SU-DHL-6 (cell line): ENCODE measurements at regions not wholly inside any gene's neighbourhood (a gene's known extent, or its start where the extent isn't known, plus 50 kb on each side); places are given as distances from the start of the nearest gene placed in this dataset.

Source experiments
- H2AFZ ChIP-seq: fragments of 200-600 bp; sonication (generic); 2 replicates; pipeline ENCODE4 v1.6.1; 2014; ENCODE audit warnings: low read depth, mild to moderate bottlenecking, moderate library complexity, mixed read lengths, antibody characterized with exemption, low read length; ENCODE audit not compliant: severe bottlenecking
- H3F3A ChIP-seq: fragments of 200-600 bp; shearing (Covaris generic); 2 replicates; pipeline ENCODE4 v1.6.0; 2016; ENCODE audit warnings: antibody characterized with exemption, mild to moderate bottlenecking; ENCODE audit not compliant: insufficient read depth
- H3K27ac ChIP-seq: fragments of 200-600 bp; sonication (generic); 2 replicates; pipeline ENCODE4 v1.5.1; 2016; ENCODE audit warnings: low read depth, mild to moderate bottlenecking, low read length, moderate library complexity, mixed read lengths
- H3K27me3 ChIP-seq: fragments of 200-600 bp; sonication (generic), shearing (Covaris generic); 2 replicates; pipeline ENCODE4 v1.6.0; 2014; ENCODE audit warnings: mild to moderate bottlenecking, low read length
- H3K36me3 ChIP-seq: fragments of 200-600 bp; sonication (generic); 2 replicates; pipeline ENCODE4 v1.6.1; 2014; ENCODE audit warnings: mild to moderate bottlenecking, low read length, mixed read lengths
- H3K4me2 ChIP-seq: fragments of 300-600, 200-600 bp; shearing (Covaris generic), sonication (generic); 2 replicates; pipeline ENCODE4 v1.6.0; 2014; ENCODE audit warnings: low read length, low read depth, mild to moderate bottlenecking; ENCODE audit not compliant: poor library complexity, severe bottlenecking
- H3K4me3 ChIP-seq: fragments of 200-600 bp; sonication (generic); 2 replicates; pipeline ENCODE4 v1.5.1; 2014; ENCODE audit warnings: antibody characterized with exemption, low read length, mild to moderate bottlenecking, mixed read lengths; ENCODE audit not compliant: insufficient read depth, poor library complexity, severe bottlenecking
- H3K79me2 ChIP-seq: fragments of 200-600 bp; sonication (generic); 2 replicates; pipeline ENCODE4 v1.6.1; 2014; ENCODE audit warnings: mild to moderate bottlenecking, low read length, moderate library complexity; ENCODE audit not compliant: insufficient read depth
- H3K9ac ChIP-seq: fragments of 200-600 bp; sonication (generic); 2 replicates; pipeline ENCODE4 v1.7.0; 2014; ENCODE audit warnings: mild to moderate bottlenecking, low read length
- H3K9me2 ChIP-seq: fragments of 200-600 bp; sonication (generic); replicated peaks from 2 replicates; pipeline ENCODE4 v1.6.1; 2014; ENCODE audit warnings: low read length; ENCODE audit not compliant: insufficient read depth
- H3K9me3 ChIP-seq: fragments of 200-600 bp; sonication (generic); 2 replicates; pipeline ENCODE4 v1.6.1; 2014; ENCODE audit warnings: low read length, mixed read lengths; ENCODE audit not compliant: insufficient read depth
- H4K20me1 ChIP-seq: fragments of 200-600 bp; sonication (generic); 2 replicates; pipeline ENCODE4 v1.6.1; 2014; ENCODE audit warnings: low read depth, mild to moderate bottlenecking, antibody characterized with exemption, low read length, moderate library complexity, mixed read lengths
- CTCF ChIP-seq: fragments of 200-600 bp; sonication (generic); IDR thresholded peaks from one replicate; pipeline ENCODE4 v1.5.1; 2017; ENCODE audit warnings: antibody characterized with exemption, mild to moderate bottlenecking, low read length, moderate library complexity; ENCODE audit not compliant: insufficient read depth, poor library complexity, severe bottlenecking
- EZH2phosphoT487 ChIP-seq: fragments of 200-600 bp; sonication (generic), shearing (Covaris generic); conservative IDR thresholded peaks from 2 replicates; pipeline ENCODE4 v1.6.1; 2018; ENCODE audit warnings: mild to moderate bottlenecking, antibody characterized with exemption, low read length, moderate library complexity, mixed read lengths

GRCh38 chr3:177471733-177472480 lies 274.6 kb upstream of the TBL1XR1 start:
- H3K9ac ChIP-seq: no peak overlapping the region
- H3K4me3 ChIP-seq: no peak overlapping the region
- no peaks in the 10 kb centered on the region for H3K27me3 ChIP-seq
- H3K9me2 ChIP-seq: no peaks in the 10 kb centered on the region
- no peaks in the 10 kb centered on the region for H3K36me3 ChIP-seq
- no peak overlapping the region for H2AFZ ChIP-seq
- H3F3A ChIP-seq: no peaks in the 10 kb centered on the region
- no peaks in the 10 kb centered on the region for H3K79me2 ChIP-seq
- TF ChIP-seq EZH2phosphoT487 (no peak), CTCF (no peak)
- H3K4me2 ChIP-seq: no peak overlapping the region
- H3K27ac ChIP-seq: no peak overlapping the region
- H4K20me1 ChIP-seq: no peaks in the 10 kb centered on the region
- H3K9me3 ChIP-seq: no peaks in the 10 kb centered on the region

- Histone ChIP-seq H3K36me3 (no peaks in the 10 kb centered on the region), H3F3A (no peaks in the 10 kb centered on the region), H3K4me2 (no peak overlapping the region), H2AFZ (no peak overlapping the region), H3K79me2 (no peaks in the 10 kb centered on the region), H3K4me3 (no peak overlapping the region), H3K9ac (no peak overlapping the region), H3K9me2 (no peaks in the 10 kb centered on the region), H3K9me3 (no peaks in the 10 kb centered on the region), H4K20me1 (no peaks in the 10 kb centered on the region), H3K27me3 (no peaks in the 10 kb centered on the region), H3K27ac (no peak overlapping the region)
- TF ChIP-seq CTCF: no peak
- no peak for TF ChIP-seq EZH2phosphoT487
These were observed 275.9 kb upstream of the TBL1XR1 start for GRCh38 chr3:177473184-177473583.

- Histone ChIP-seq H3K4me2 (no peak overlapping the region), H4K20me1 (no peaks in the 10 kb centered on the region), H3F3A (no peaks in the 10 kb centered on the region), H3K9me2 (no peaks in the 10 kb centered on the region), H2AFZ (no peak overlapping the region), H3K36me3 (no peaks in the 10 kb centered on the region), H3K27me3 (no peaks in the 10 kb centered on the region), H3K79me2 (no peaks in the 10 kb centered on the region), H3K9ac (no peak overlapping the region), H3K27ac (no peak overlapping the region), H3K9me3 (no peaks in the 10 kb centered on the region), H3K4me3 (no peak overlapping the region)
- TF ChIP-seq CTCF (no peak), EZH2phosphoT487 (no peak)
These were observed 276.6 kb upstream of the TBL1XR1 start for GRCh38 chr3:177473903-177474302.
